ENCODE measurements at regions not wholly inside any gene's neighbourhood (a gene's known extent, or its start where the extent isn't known, plus 50 kb on each side); places are given as distances from the start of the nearest gene placed in this dataset.

GRCh38 chr6:92270365-92270764 lies 1149.0 kb downstream of the EPHA7 start:
- TF ChIP-seq POLR2A (IDR thresholded peaks at IDR 0.05) (no peak), CTCF (IDR thresholded peaks at IDR 0.05) (no peak), POLR2AphosphoS5 (IDR thresholded peaks at IDR 0.05; ENCODE audit: insufficient read depth in 1 of 2, low read depth in 1 of 2) (no peak)
- no peaks in the 10 kb centered on the region for H3K9me3 ChIP-seq
- no peak overlapping the region for H3K27ac ChIP-seq
- no peaks in the 10 kb centered on the region for H3K4me1 ChIP-seq
- intact Hi-C loops (cut with DNase I): no loop called here
- no peaks in the 10 kb centered on the region for H3K27me3 ChIP-seq
- no peaks in the 10 kb centered on the region for H3K36me3 ChIP-seq
- DNase-seq (ENCODE audit: extremely low spot score in 2 of 2): no peak
- no peak overlapping the region for H3K4me3 ChIP-seq

GRCh38 chr6:92267335-92267734 lies 1152.0 kb downstream of the EPHA7 start:
- no peaks in the 10 kb centered on the region for H3K27me3 ChIP-seq
- intact Hi-C loops (cut with DNase I): no loop called here
- H3K36me3 ChIP-seq: no peaks in the 10 kb centered on the region
- H3K27ac ChIP-seq: no peak overlapping the region
- no peaks in the 10 kb centered on the region for H3K4me1 ChIP-seq
- DNase-seq (ENCODE audit: extremely low spot score in 2 of 2): no peak
- H3K9me3 ChIP-seq: no peaks in the 10 kb centered on the region
- TF ChIP-seq POLR2AphosphoS5 (IDR thresholded peaks at IDR 0.05; ENCODE audit: insufficient read depth in 1 of 2, low read depth in 1 of 2) (no peak), POLR2A (IDR thresholded peaks at IDR 0.05) (no peak), CTCF (IDR thresholded peaks at IDR 0.05) (no peak)
- H3K4me3 ChIP-seq: no peak overlapping the region

GRCh38 chr6:92263864-92264263 lies 1155.5 kb downstream of the EPHA7 start:
- H3K4me1 ChIP-seq: no peaks in the 10 kb centered on the region
- TF ChIP-seq CTCF (IDR thresholded peaks at IDR 0.05) (no peak), POLR2A (IDR thresholded peaks at IDR 0.05) (no peak), POLR2AphosphoS5 (IDR thresholded peaks at IDR 0.05; ENCODE audit: insufficient read depth in 1 of 2, low read depth in 1 of 2) (no peak)
- no peak overlapping the region for H3K4me3 ChIP-seq
- intact Hi-C loops (cut with DNase I): no loop called here
- H3K27ac ChIP-seq: no peak overlapping the region
- no peaks in the 10 kb centered on the region for H3K36me3 ChIP-seq
- H3K9me3 ChIP-seq: no peaks in the 10 kb centered on the region
- no peaks in the 10 kb centered on the region for H3K27me3 ChIP-seq
- DNase-seq (ENCODE audit: extremely low spot score in 2 of 2): no peak

- intact Hi-C loops (cut with DNase I): no loop called here
- DNase-seq (ENCODE audit: extremely low spot score in 2 of 2): no peak
Measured at GRCh38 chr6:92259171-92259570, 1160.2 kb downstream of the EPHA7 start.

GRCh38 chr6:92243315-92243714 lies 1176.0 kb downstream of the EPHA7 start:
- TF ChIP-seq POLR2AphosphoS5 (IDR thresholded peaks at IDR 0.05; ENCODE audit: insufficient read depth in 1 of 2, low read depth in 1 of 2): no peak
- no peak for TF ChIP-seq POLR2A (IDR thresholded peaks at IDR 0.05)
- TF ChIP-seq CTCF (IDR thresholded peaks at IDR 0.05): no peak
- no peak overlapping the region for H3K27ac ChIP-seq

More at GRCh38 chr6:92259171-92259570, 1160.2 kb downstream of the EPHA7 start:
- no peaks in the 10 kb centered on the region for H3K36me3 ChIP-seq
- no peaks in the 10 kb centered on the region for H3K4me1 ChIP-seq
- no peak overlapping the region for H3K4me3 ChIP-seq
- no peaks in the 10 kb centered on the region for H3K27me3 ChIP-seq
- H3K9me3 ChIP-seq: no peaks in the 10 kb centered on the region
- no peak overlapping the region for H3K27ac ChIP-seq
- TF ChIP-seq POLR2AphosphoS5 (IDR thresholded peaks at IDR 0.05; ENCODE audit: insufficient read depth in 1 of 2, low read depth in 1 of 2) (no peak), POLR2A (IDR thresholded peaks at IDR 0.05) (no peak), CTCF (IDR thresholded peaks at IDR 0.05) (no peak)

More at GRCh38 chr6:92243315-92243714, 1176.0 kb downstream of the EPHA7 start:
- no peak for DNase-seq (ENCODE audit: extremely low spot score in 2 of 2)
- Histone ChIP-seq H3K4me3 (no peak overlapping the region), H3K36me3 (no peaks in the 10 kb centered on the region), H3K4me1 (no peaks in the 10 kb centered on the region), H3K9me3 (no peaks in the 10 kb centered on the region), H3K27me3 (no peaks in the 10 kb centered on the region)
- intact Hi-C loops (cut with DNase I): no loop called here
